Testis (tissue), 2 donors: ENCODE measurements at regions not wholly inside any gene's neighbourhood (a gene's known extent, or its start where the extent isn't known, plus 50 kb on each side); places are given as distances from the start of the nearest gene placed in this dataset.

ENCODE experiments used
- DNase-seq: peaks from one replicate; pipeline ENCODE4 v3.0.0-alpha.2; 2019
- H3K27ac ChIP-seq, 2 donors: fragments of 200-600 bp; sonication (generic); one replicate each; pipeline ENCODE4 v1.5.1; 2019
- H3K27me3 ChIP-seq: fragments of 200-600 bp; sonication (generic); one replicate; pipeline ENCODE4 v1.5.1; 2019
- H3K36me3 ChIP-seq: fragments of 200-600 bp; sonication (generic); one replicate; pipeline ENCODE4 v1.5.1; 2017; ENCODE audit warnings: low read depth; ENCODE audit errors: missing control alignments
- H3K4me1 ChIP-seq: fragments of 200-600 bp; sonication (generic); one replicate; pipeline ENCODE4 v1.5.1; 2019
- H3K4me3 ChIP-seq, 2 donors: fragments of 200-600 bp; sonication (generic); one replicate each; pipeline ENCODE4 v1.5.1; 2017 to 2019
- H3K9me3 ChIP-seq: fragments of 200-600 bp; sonication (generic); one replicate; pipeline ENCODE4 v1.5.1; 2017
- POLR2A ChIP-seq: fragments of 450-650 bp; IDR thresholded peaks from one replicate; pipeline ENCODE4 v1.6.1; 2017; ENCODE audit warnings: antibody characterized with exemption, mild to moderate bottlenecking, moderate library complexity
- WGBS, 2 donors: methylation state at CpG; one replicate each; pipeline ENCODE4 v1.1.5; 2018; 5-methylcytosine and 5-hydroxymethylcytosine counted together
- intact Hi-C: fragments of 100-400 bp; cut with DNase I; formaldehyde crosslinking; loops from one replicate; pipeline ENCODE4 v1.15.1; 2023; ENCODE audit warnings: low total_unique reads
- TF ChIP-seq, protein P1 (sequence below), 3 experiments: fragments of 450-650 bp in 2 of 3; fragments of 200-600 bp in 1 of 3; sonication (generic) in 1 of 3; IDR thresholded peaks; one replicate each; pipeline ENCODE4 v1.5.1; 2016 to 2019; ENCODE audit warnings: antibody characterized with exemption in 3 of 3, mild to moderate bottlenecking in 2 of 3, moderate library complexity in 1 of 3

DNA sequence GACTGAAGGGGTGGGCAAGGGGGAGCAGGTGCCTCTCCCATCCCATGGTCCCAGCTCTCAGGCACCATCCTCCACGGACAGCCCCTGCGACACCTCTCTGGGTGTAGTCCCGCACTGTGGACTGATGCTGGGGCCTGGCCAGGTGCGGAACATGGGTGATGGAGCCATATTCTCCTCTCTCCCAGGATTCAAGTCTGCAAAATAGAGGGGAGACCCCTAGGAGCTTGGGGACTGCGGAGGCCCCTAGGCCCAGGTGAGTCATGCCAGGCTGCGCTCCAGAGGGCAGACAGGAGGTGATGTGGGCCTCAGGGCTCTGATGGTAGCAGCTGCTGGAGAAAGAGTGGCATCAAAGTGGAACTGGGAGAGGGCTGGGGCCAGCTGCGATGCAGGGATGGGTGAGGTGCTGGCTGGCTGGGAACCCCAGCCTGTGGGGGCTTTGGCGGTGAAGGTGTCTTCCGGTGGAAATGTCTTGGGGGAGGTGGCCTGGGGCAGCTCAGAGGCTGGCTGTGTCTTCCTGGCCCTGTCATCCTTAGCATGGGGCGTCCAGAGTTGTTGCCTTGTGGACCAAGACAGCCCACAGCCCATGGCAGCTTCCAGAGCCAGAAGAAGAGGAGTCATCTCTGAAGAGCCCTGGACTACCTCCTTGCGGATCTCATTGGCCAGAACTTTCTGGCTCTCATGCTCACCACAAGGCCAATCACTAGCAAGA lies 149.1 kb downstream of the KIF26A start:
- Histone ChIP-seq H3K4me1 (no peaks in the 10 kb centered on the region), H3K4me3 (no peak overlapping the region), H3K36me3 (no peaks in the 10 kb centered on the region), H3K9me3 (no peaks in the 10 kb centered on the region), H3K27ac (no peak overlapping the region), H3K27me3 (no peaks in the 10 kb centered on the region)
- no peak for DNase-seq
- TF ChIP-seq POLR2A, result no peak
- TF ChIP-seq, protein P1, sequence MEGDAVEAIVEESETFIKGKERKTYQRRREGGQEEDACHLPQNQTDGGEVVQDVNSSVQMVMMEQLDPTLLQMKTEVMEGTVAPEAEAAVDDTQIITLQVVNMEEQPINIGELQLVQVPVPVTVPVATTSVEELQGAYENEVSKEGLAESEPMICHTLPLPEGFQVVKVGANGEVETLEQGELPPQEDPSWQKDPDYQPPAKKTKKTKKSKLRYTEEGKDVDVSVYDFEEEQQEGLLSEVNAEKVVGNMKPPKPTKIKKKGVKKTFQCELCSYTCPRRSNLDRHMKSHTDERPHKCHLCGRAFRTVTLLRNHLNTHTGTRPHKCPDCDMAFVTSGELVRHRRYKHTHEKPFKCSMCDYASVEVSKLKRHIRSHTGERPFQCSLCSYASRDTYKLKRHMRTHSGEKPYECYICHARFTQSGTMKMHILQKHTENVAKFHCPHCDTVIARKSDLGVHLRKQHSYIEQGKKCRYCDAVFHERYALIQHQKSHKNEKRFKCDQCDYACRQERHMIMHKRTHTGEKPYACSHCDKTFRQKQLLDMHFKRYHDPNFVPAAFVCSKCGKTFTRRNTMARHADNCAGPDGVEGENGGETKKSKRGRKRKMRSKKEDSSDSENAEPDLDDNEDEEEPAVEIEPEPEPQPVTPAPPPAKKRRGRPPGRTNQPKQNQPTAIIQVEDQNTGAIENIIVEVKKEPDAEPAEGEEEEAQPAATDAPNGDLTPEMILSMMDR (IDR thresholded peaks at IDR 0.05), result no peak
- WGBS, 2 donors, result 94 to 95% methylated on average over 4 to 11 of the region's 11 CpGs
- intact Hi-C loops, result no loop called here

DNA sequence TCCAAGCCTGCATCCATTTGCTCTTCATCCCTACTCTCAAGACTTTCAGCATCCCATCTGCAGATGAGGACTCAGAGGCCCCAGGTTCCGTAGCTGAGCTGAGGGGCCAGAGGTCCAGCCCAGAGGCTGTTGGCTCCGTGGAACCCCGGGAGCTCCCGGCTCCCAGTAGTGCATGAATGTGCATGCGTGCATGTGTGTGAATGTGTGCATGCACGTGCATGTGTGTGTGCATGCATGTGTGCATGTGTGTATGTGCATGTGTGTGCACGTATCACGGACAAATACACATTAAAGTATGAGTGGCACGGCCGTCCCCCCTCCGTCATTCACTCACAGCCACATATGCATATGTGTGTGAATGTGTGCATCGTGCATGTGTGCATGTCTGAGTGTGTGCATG lies 149.9 kb downstream of the KIF26A start:
- Histone ChIP-seq H3K9me3 (no peaks in the 10 kb centered on the region), H3K4me3 (no peak overlapping the region), H3K27me3 (no peaks in the 10 kb centered on the region), H3K36me3 (no peaks in the 10 kb centered on the region), H3K4me1 (no peaks in the 10 kb centered on the region), H3K27ac (no peak overlapping the region)
- 78 to 88% methylated on average over 12 of the region's 12 CpGs for WGBS, 2 donors
- TF ChIP-seq, protein P1 (IDR thresholded peaks at IDR 0.05), result no peak
- no peak for TF ChIP-seq POLR2A
- intact Hi-C loops, result no loop called here
- DNase-seq, result no peak

DNA sequence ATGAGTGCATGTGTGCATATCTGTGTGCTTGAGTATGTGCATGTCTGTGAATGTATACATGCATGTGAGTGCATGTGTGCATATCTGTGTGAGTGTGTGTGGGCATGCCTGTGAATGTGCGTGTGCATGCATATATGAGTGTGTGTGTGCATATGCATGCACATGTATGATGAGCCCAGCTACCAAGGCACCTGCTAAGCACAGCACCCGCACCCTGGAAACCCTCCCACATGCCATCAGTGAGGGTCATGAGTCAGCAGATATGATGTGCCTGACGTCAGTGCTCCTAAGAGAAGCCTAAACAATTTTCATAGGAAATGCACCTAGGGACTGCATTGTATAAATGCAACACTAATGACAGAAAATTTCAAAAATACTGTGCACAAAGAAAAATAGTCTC lies 151.1 kb downstream of the KIF26A start:
- no peak overlapping the region for H3K27ac ChIP-seq
- intact Hi-C loops, result no loop called here
- TF ChIP-seq POLR2A, result no peak
- TF ChIP-seq, protein P1 (IDR thresholded peaks at IDR 0.05), result no peak

DNA sequence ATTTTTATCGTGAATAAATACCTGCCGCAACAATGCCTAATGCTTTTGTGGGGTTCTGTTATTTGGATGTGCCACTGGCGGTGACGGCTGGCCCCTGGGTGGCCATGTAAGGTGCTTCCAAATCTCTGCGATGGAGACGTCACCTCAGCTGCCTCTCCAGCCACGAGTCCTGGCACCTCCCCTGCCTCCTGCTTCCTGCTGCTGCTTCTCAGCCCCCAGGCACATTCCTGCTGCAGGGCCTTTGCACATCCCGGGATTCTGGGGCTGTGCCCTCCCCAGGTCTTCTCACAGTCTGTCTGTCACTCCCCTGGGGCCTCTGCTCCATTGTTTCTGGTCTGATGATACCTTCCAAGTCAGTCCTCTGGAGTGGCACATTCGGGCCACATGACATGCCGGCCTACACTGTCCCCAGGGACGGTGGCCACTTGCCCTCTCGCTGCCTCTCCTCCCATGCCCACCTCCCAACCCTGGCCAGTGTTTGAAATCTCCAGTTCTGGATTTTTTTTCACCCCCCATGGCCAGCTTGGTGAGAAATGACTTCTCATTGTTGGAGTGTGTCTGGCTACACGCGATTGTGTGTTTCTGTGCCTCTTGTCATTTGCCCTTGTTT lies 151.8 kb downstream of the KIF26A start:
- Histone ChIP-seq H3K4me1 (no peaks in the 10 kb centered on the region), H3K9me3 (no peaks in the 10 kb centered on the region), H3K27me3 (no peaks in the 10 kb centered on the region), H3K27ac (no peak overlapping the region), H3K36me3 (no peaks in the 10 kb centered on the region), H3K4me3 (no peak overlapping the region)
- intact Hi-C loops, result no loop called here
- TF ChIP-seq POLR2A, result no peak
- TF ChIP-seq, protein P1 (IDR thresholded peaks at IDR 0.05), result no peak
- 83% methylated on average over 14 of the region's 14 CpGs for WGBS, 2 donors
- no peak for DNase-seq

More for the DNA sequence above, 151.1 kb downstream of the KIF26A start:
- Histone ChIP-seq H3K36me3 (no peaks in the 10 kb centered on the region), H3K27me3 (no peaks in the 10 kb centered on the region), H3K4me3 (no peak overlapping the region), H3K9me3 (no peaks in the 10 kb centered on the region), H3K4me1 (no peaks in the 10 kb centered on the region)
- no peak for DNase-seq
- WGBS, 2 donors, result 59% methylated on average over 3 of the region's 3 CpGs

DNA sequence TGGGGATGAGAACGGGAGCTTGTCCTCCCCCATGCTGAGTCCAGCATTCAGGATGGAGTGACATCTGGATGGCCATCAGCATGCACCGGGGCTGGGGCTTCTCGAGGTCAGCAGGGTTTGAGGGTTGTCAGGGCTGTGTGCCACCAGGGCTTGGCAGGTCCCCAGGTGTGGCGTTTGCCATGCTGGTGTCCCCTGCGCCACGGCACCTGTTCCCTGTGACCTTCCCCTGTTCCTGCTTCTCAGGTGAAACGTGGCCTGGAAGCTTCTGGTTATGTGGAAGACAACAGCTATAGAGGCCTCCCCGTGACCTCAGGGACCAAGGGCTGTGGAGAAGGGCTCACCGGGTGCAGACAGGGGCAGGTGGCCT lies 152.4 kb downstream of the KIF26A start:
- no peaks in the 10 kb centered on the region for H3K36me3 ChIP-seq
- H3K27ac ChIP-seq, result no peak overlapping the region
- no peak overlapping the region for H3K4me3 ChIP-seq
- intact Hi-C loops, result no loop called here
- 78 to 87% methylated on average over 3 to 9 of the region's 9 CpGs for WGBS, 2 donors
- DNase-seq, result no peak
- TF ChIP-seq, protein P1 (IDR thresholded peaks at IDR 0.05), result no peak
- TF ChIP-seq POLR2A, result no peak
- H3K27me3 ChIP-seq, result no peaks in the 10 kb centered on the region
- H3K4me1 ChIP-seq, result no peaks in the 10 kb centered on the region
- H3K9me3 ChIP-seq, result no peaks in the 10 kb centered on the region
